GM21526 (cell line): ENCODE measurements at regions not wholly inside any gene's neighbourhood (a gene's known extent, or its start where the extent isn't known, plus 50 kb on each side); places are given as distances from the start of the nearest gene placed in this dataset.
"Not testable (repeated sequence)": the region's sequence is repeated elsewhere in the genome, so short reads cannot be mapped to it uniquely, and the experiment has no call there.

Experiments used
- ATAC-seq: cut with Tn5 transposase; IDR thresholded peaks from one replicate; pipeline ENCODE4 v1.9.1; 2021; ENCODE audit warnings: moderate library complexity; ENCODE audit not compliant: unreplicated experiment, low FRiP score

DNA sequence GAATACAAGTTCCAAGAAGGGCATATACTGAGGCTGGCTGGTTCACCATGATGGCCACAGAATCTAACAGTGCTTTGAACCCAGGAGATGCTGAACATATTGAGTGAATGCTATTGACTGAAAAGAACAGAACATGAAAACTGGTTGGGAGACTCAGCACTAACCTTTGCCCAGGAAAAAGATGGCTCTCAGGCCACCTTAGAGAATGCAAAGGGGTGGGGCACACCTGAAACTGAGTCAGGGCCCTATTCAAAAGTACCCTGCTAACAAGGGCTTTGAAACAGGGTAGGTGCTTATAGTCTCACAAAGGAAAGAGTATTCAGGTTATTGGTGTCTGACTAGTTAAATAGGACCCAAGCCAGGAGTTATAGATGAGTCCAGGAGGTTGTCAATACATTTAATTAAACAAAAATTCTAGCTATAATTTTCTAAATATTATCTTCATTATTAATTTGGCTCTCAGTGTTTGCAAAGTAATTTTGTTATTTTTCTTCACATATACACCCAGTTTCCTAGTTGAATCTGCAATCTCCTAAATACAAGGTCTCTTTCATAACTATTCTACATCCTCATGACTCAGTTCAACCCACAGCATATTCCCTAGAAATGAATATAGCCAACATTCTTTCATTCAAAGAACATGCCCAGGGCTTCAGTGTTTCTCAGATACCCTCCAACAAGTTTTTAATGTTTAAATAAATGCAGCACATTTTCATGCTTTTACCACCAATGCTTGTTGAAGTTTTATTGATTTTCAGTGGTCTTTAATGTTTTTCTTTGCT is 144.2 kb upstream of the RAPGEF2 start:
- no peak for ATAC-seq

DNA sequence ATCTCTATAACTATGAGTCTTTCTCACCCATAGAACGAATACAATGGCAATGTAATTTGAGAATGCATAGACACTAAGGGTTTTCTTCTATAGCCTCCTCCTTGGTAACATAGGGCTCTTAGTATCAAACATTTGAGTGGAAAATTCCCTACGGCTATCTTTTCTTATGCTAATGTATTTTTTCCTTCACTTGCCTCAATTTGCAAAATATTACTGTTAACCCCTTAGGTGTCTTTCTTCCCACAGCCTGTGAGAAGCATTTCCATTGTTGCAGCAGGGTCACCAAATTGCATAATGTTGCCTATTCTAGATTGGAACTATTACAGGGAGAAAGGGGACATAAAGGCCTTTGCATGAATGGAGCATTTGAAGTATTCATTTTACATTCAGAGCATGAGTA is 140.5 kb upstream of the RAPGEF2 start:
- no peak for ATAC-seq

DNA sequence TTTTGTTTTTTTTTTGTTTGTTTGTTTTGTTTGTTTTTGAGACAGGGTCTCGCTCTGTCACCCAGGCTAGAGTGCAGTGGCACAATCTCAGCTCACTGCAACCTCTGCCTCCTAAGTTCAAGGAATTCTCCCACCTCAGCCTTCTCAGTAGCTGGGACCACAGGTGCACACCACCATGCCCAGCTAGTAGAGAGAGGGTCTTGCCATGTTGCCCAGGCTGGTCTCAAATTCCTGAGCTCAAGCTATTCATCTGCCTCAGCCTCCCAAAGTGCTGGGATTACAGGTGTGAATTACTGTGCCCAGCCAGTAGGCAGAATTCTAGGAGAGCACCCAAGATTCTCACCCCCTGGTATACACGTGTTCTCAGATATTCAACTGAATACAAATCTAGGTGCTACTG is 139.6 kb upstream of the RAPGEF2 start:
- ATAC-seq, result not testable (repeated sequence)

DNA sequence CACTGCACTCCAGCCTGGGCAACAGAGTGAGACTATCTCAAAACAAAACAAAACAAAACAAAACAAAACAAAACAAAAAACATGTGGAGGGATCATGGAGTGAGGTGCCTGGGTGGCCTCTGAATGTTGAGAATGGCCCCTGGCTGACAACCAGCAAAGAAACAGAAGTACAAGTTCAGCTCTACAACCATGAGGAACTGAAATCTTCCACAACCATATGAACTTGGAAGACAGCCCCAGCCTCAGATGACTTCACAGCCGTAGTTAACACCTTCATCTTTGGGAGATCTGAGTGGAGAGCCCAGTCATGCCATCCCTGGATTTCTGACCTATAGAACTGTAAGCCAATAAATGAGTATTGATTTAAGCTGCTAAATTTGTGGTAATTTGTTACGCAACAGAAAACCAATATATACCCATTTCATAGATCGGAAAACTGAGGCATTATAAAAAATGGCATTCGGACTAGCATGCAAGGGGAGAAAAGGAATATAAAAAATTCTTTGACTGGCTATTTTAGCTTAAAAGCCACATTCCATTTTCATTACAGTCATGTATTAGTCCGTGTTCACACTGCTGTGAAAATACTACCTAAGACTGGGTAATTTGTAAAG is 138.7 kb upstream of the RAPGEF2 start:
- no peak for ATAC-seq

GRCh38 chr4:158964728-158965124 is 138.2 kb upstream of the RAPGEF2 start:
- no peak for ATAC-seq

DNA sequence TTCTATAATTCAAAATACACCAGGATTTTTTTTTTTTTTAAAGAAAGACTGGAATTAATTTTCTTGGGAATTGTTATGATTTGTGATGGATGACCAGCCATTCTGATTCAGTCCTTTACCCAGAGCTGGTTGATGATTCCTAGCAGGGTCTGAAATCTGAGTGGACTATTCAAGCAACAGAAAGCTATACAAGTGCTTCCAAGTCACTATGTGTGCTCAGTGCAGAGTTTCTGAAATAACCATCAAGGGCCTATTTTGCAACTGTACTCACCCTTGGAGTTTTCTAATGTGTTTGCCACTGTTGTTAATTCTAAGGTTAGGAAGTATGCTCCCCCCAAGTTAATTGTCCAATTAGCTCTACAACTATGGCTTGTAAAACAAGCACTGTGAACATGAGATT is 137.7 kb upstream of the RAPGEF2 start:
- no peak for ATAC-seq

DNA sequence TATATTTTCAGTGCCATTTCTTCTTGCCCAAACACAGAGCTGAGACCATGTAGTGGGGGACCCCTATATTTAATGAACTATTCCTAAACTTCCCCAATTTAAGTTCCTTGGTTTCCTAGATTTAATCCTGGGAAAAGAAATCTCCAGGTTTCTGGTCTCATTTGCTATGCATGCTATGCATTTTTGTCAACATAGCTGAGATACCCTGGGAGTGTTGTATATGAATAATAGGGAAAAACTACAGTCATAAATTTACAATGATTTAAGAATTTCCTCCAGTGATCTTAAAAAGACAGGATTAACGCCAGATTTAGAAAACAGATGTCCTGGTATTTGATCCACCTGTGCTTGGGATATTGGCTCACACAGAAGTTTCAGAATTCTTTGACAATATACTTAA is 136.8 kb upstream of the RAPGEF2 start:
- no peak for ATAC-seq

- ATAC-seq, result no peak
Observed at GRCh38 chr4:158968961-158969360, 133.9 kb upstream of the RAPGEF2 start.

DNA sequence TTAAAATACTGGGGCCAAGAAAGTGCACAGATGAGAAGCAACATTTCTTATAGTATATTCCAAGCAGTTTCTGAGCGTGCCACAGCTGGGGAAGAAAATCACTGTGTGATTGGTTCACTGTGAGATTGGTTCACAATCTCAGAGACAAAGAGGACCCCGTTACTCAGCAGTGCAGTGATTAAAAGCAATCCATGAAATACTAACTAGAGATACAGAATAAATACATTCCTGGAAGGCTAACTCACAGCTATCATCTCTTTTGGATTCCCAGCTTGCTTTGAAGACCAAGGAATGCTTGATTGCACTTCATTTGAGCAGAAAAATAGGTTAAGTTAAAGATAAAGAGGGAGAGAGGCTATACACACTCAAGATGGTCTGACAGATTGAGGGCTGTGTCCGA is 132.1 kb upstream of the RAPGEF2 start:
- ATAC-seq, result no peak

GRCh38 chr4:158974438-158974837 is 128.4 kb upstream of the RAPGEF2 start:
- not testable (repeated sequence) for ATAC-seq

GRCh38 chr4:158980711-158981110 is 122.2 kb upstream of the RAPGEF2 start:
- not testable (repeated sequence) for ATAC-seq

- ATAC-seq, result no peak
Observed at GRCh38 chr4:158991534-158992155, 111.2 kb upstream of the RAPGEF2 start.

DNA sequence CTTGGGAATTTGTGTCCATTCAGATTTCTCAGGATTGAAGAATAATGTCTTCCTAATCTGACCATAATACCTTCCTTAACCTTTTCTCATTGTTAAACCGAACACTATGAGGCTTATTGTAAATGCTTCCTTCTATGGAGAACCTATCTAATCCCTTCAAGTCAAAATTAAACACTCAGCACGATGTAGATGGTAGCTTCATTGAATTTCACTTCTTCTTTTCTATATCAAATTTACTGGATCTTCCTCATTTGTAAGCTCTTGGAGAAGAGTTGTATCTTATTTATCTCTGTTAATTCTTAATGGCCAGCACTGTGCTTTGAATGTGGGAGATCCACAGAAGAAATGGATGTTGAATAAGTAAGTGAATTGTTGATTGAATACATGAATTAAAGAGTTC is 109.0 kb upstream of the RAPGEF2 start:
- no peak for ATAC-seq

GRCh38 chr4:158995040-158995439 is 107.8 kb upstream of the RAPGEF2 start:
- no peak for ATAC-seq

DNA sequence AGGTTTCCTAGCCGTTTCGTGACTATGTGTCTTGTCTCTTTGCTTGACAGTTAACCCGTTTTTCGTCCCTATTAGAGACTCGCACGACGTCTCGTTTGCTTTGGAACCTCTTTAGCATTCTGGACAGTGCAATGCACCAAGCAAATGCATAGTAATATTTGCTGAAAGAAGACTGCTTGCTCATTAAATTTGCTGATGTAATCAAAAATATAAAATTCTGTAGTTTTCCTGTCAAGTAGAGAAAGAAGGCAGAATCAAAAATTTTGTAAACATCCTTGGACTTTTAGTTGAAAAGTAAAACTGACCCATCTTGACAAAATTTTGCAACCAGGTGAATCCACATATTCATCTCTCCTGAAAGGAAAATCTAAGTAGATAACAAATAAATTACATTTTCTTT is 106.9 kb upstream of the RAPGEF2 start:
- no peak for ATAC-seq

- no peak for ATAC-seq
Observed at GRCh38 chr4:158996669-158997074, 106.2 kb upstream of the RAPGEF2 start.

- no peak for ATAC-seq
Observed at GRCh38 chr4:158997660-158998349, 105.1 kb upstream of the RAPGEF2 start.

- ATAC-seq, result no peak
Observed at GRCh38 chr4:158998624-158999023, 104.3 kb upstream of the RAPGEF2 start.

- no peak for ATAC-seq
Observed at GRCh38 chr4:158999166-158999682, 103.7 kb upstream of the RAPGEF2 start.

DNA sequence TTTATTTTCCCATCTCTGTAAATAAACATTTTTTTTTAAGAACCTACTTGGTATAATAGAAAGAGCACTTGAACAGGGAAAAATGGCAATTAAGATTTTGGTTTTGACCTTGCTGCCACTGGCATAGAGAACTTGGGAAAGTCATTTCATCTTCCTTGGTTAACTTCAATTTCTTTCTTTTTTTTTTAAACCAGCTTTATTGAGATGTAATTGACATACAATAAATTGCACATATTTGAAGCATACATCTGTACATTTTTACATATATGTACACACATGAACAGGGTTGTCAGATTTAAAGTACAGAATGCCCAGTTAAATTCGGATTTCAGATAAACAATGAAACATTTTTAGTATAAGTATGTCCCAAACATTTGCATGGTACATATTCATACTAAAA is 103.0 kb upstream of the RAPGEF2 start:
- ATAC-seq, result no peak

DNA sequence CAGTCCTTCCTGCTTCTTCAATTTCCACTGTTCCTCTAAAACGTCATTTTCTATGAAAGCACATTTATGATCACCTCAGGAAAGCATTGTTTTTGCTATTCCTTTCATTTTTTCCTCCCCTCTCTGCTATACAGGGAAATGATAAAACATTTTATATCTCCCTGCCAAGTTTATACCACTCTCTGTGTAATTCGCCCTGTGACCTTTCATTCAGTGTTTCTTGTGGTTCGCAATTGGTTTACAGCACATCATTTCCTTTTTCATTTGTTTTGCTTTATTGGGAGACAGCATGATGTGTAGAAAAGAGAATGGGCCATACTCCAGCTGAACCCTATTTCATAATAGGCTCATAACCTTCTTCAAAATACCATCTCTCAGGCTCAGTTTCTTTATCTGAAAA is 99.9 kb upstream of the RAPGEF2 start:
- ATAC-seq, result no peak
